K562 (cell line): ENCODE measurements at regions not wholly inside any gene's neighbourhood (a gene's known extent, or its start where the extent isn't known, plus 50 kb on each side); places are given as distances from the start of the nearest gene placed in this dataset.

Source experiments
- ATAC-seq: fragments of 200-7000 bp; cut with Tn5 transposase; 3 replicates; pipeline ENCODE4 v1.9.1; 2020; ENCODE audit warnings: moderate library complexity
- BruUV-seq: library from RNA; stranded (reverse); fragments of 400-500 nt; replicated peaks from 2 replicates; lab custom pipeline; 2021; lab: Mats Ljungman, UMichigan
- CTCF ChIA-PET: fragments of 300-600 bp; formaldehyde crosslinking; extraction: SDS; loops from one replicate; lab custom pipeline; 2021; ENCODE audit warnings: low intra/inter-chr PET ratio; lab: Yijun Ruan, JAX
- POLR2A ChIA-PET: fragments of 300-600, 350-650 bp; sonication (Branson Sonifier 250); formaldehyde crosslinking; extraction: SDS; loops from one replicate; lab custom pipeline; 2021; ENCODE audit warnings: antibody characterized with exemption, inconsistent platforms; lab: Yijun Ruan, JAX
- DNase-seq, 4 experiments: peaks; one replicate each; pipeline versions ENCODE4 v3.0.0 to v3.0.0-alpha.2; 2011 to 2018; ENCODE audit warnings: low spot score in 3 of 4, mixed read lengths in 3 of 4; ENCODE audit errors: extremely low read depth in 1 of 4
- FAIRE-seq: peaks from 2 replicates; lab custom pipeline; 2011; peaks lifted over from hg19 to GRCh38; lab: Jason Lieb, UNC
- H2AFZ ChIP-seq: 2 replicates; pipeline ENCODE4 v1.6.0; 2011; ENCODE audit warnings: low read depth, low read length, control low read depth, inconsistent platforms
- H3K27ac ChIP-seq: fragments of 200-600 bp; 3 replicates; pipeline ENCODE4 v1.8.0; 2011; ENCODE audit warnings: low read depth, mild to moderate bottlenecking, control low read depth, inconsistent platforms, low read length, moderate library complexity, mixed read lengths; ENCODE audit errors: extremely low read depth
- H3K27me3 ChIP-seq, 2 experiments: fragments of 300-600 bp in 1 of 2; 2 replicates in 1 of 2; 3 replicates in 1 of 2; pipeline versions ENCODE4 v1.6.0 to v1.8.0; 2011; ENCODE audit warnings: inconsistent platforms in 2 of 2, low read length in 2 of 2, mild to moderate bottlenecking in 1 of 2, mixed read lengths in 1 of 2, moderate library complexity in 1 of 2; ENCODE audit not compliant: control insufficient read depth in 2 of 2, insufficient read depth in 2 of 2
- H3K36me3 ChIP-seq: fragments of 300-600 bp; 3 replicates; pipeline ENCODE4 v1.8.0; 2011; ENCODE audit warnings: mild to moderate bottlenecking, low read length, inconsistent platforms; ENCODE audit not compliant: control insufficient read depth, insufficient read depth
- H3K4me1 ChIP-seq, 2 experiments: fragments of 200-600 bp in 1 of 2; replicated peaks in 1 of 2; 2 replicates in 1 of 2; 3 replicates in 1 of 2; pipeline versions ENCODE4 v1.5.1 to v1.8.0; 2011; ENCODE audit warnings: inconsistent platforms in 2 of 2, low read length in 2 of 2, mild to moderate bottlenecking in 1 of 2, mixed read lengths in 1 of 2, moderate library complexity in 1 of 2; ENCODE audit not compliant: control insufficient read depth in 2 of 2, insufficient read depth in 2 of 2
- H3K4me2 ChIP-seq: 2 replicates; pipeline ENCODE4 v1.6.1; 2011; ENCODE audit warnings: low read length, control low read depth, inconsistent platforms, mixed read lengths; ENCODE audit not compliant: insufficient read depth
- H3K4me3 ChIP-seq: fragments of 200-600 bp; sonication (generic), shearing (Covaris generic); 2 replicates; pipeline ENCODE4 v1.5.1; 2016; ENCODE audit warnings: control low read depth, inconsistent platforms
- H3K79me2 ChIP-seq: fragments of 200-600 bp; 3 replicates; pipeline ENCODE4 v1.8.0; 2011; ENCODE audit warnings: low read length, inconsistent platforms; ENCODE audit not compliant: control insufficient read depth, insufficient read depth
- H3K9ac ChIP-seq, 2 experiments: 2 replicates each; pipeline versions ENCODE4 v1.6.0 to v1.6.1; 2011; ENCODE audit warnings: low read depth in 2 of 2, low read length in 2 of 2, control low read depth in 1 of 2, inconsistent platforms in 1 of 2, mild to moderate bottlenecking in 1 of 2, mixed read lengths in 1 of 2; ENCODE audit not compliant: insufficient read depth in 1 of 2
- H3K9me1 ChIP-seq: one replicate; pipeline ENCODE4 v1.6.0; 2011; ENCODE audit warnings: inconsistent platforms, mild to moderate bottlenecking, low read length, moderate library complexity; ENCODE audit not compliant: control insufficient read depth, insufficient read depth
- H3K9me3 ChIP-seq: replicated peaks from 2 replicates; pipeline ENCODE4 v1.5.1; 2011; ENCODE audit warnings: low read depth, low read length, inconsistent platforms; ENCODE audit not compliant: control insufficient read depth, insufficient read depth
- H4K20me1 ChIP-seq: replicated peaks from 2 replicates; pipeline ENCODE4 v1.6.1; 2011; ENCODE audit warnings: low read length, inconsistent platforms, mixed read lengths; ENCODE audit not compliant: control insufficient read depth, insufficient read depth
- CREB1 ChIP-seq, 2 experiments: sonication (generic) in 1 of 2; formaldehyde crosslinking in 1 of 2; IDR thresholded peaks; 2 replicates each; pipeline versions ENCODE4 v1.6.1 to v1.8.0; 2012 to 2022; ENCODE audit warnings: inconsistent platforms in 1 of 2, mild to moderate bottlenecking in 1 of 2, missing genetic modification reagents in 1 of 2, moderate library complexity in 1 of 2
- E2F5 ChIP-seq: sonication (generic); formaldehyde crosslinking; IDR thresholded peaks from 2 replicates; pipeline ENCODE4 v1.8.0; 2022; ENCODE audit warnings: mild to moderate bottlenecking, missing genetic modification reagents
- EZH2 ChIP-seq: IDR thresholded peaks from 2 replicates; pipeline ENCODE4 v1.6.1; 2012; ENCODE audit warnings: low read depth, mild to moderate bottlenecking, inconsistent platforms, low read length, borderline replicate concordance
- JUNB ChIP-seq: fragments of 450-650 bp; formaldehyde crosslinking; conservative IDR thresholded peaks from 2 replicates; pipeline ENCODE4 v1.4.0; 2020; ENCODE audit warnings: mild to moderate bottlenecking
- KHSRP ChIP-seq: fragments of 450-650 bp; IDR thresholded peaks from 2 replicates; pipeline ENCODE4 v1.6.1; 2017
- MTA2 ChIP-seq: fragments of 450-650 bp; IDR thresholded peaks from 2 replicates; pipeline ENCODE4 v1.6.1; 2016; ENCODE audit warnings: low read depth
- PCBP2 ChIP-seq: fragments of 200-400 bp; formaldehyde crosslinking; IDR thresholded peaks from 2 replicates; pipeline ENCODE4 v1.6.1; 2018; ENCODE audit warnings: low read length, low read depth, mild to moderate bottlenecking, moderate library complexity; ENCODE audit not compliant: poor library complexity, severe bottlenecking
- PURB ChIP-seq: sonication (generic); formaldehyde crosslinking; IDR thresholded peaks from 2 replicates; pipeline ENCODE4 v1.9.0; 2021; ENCODE audit warnings: low read depth, mild to moderate bottlenecking, missing genetic modification reagents
- RBFOX2 ChIP-seq: fragments of 200-400 bp; formaldehyde crosslinking; IDR thresholded peaks from 2 replicates; pipeline ENCODE4 v1.6.1; 2017; ENCODE audit warnings: low read depth, mild to moderate bottlenecking, low read length, moderate library complexity
- SIX5 ChIP-seq, 2 experiments: IDR thresholded peaks; 2 replicates each; pipeline ENCODE4 v1.6.1; 2011; ENCODE audit warnings: low read length in 2 of 2, borderline replicate concordance in 1 of 2, low read depth in 1 of 2, mild to moderate bottlenecking in 1 of 2, moderate library complexity in 1 of 2; ENCODE audit not compliant: insufficient read depth in 1 of 2
- SNIP1 ChIP-seq: fragments of 450-650 bp; IDR thresholded peaks from 2 replicates; pipeline ENCODE4 v1.7.1; 2017; ENCODE audit warnings: low read depth, mild to moderate bottlenecking
- SNRNP70 ChIP-seq: fragments of 200-400 bp; formaldehyde crosslinking; optimal IDR thresholded peaks from 2 replicates; pipeline ENCODE3; 2017; ENCODE audit warnings: low read depth, low read length
- SRSF3 ChIP-seq: fragments of 200-400 bp; formaldehyde crosslinking; IDR thresholded peaks from 2 replicates; pipeline ENCODE4 v1.6.1; 2016; ENCODE audit warnings: mild to moderate bottlenecking, low read length, moderate library complexity; ENCODE audit not compliant: insufficient read depth
- UBTF ChIP-seq, 2 experiments: IDR thresholded peaks; 2 replicates each; pipeline ENCODE4 v1.6.1; 2012; ENCODE audit warnings: improper control_type of control experiment in 2 of 2, low read depth in 2 of 2, low read length in 2 of 2, borderline replicate concordance in 1 of 2
- XRCC3 ChIP-seq: fragments of 450-650 bp; IDR thresholded peaks from 2 replicates; pipeline ENCODE4 v1.6.1; 2017; ENCODE audit warnings: mild to moderate bottlenecking, moderate library complexity
- ZNF124 ChIP-seq: sonication (generic); formaldehyde crosslinking; IDR thresholded peaks from 2 replicates; pipeline ENCODE4 v1.8.1; 2022; ENCODE audit warnings: missing genetic modification reagents
- ZNF77 ChIP-seq: fragments of 250-450 bp; sonication (Bioruptor Pico); IDR thresholded peaks from 2 replicates; pipeline ENCODE4 v1.5.0; 2020
- WGBS: fragments of 100-300 bp; shearing (Covaris generic); methylation state at CpG from one replicate; pipeline ENCODE4 v1.1.6; 2016; ENCODE audit warnings: low coverage, mixed read lengths; ENCODE audit not compliant: insufficient coverage; ENCODE audit errors: missing lambda C conversion rate; 5-methylcytosine and 5-hydroxymethylcytosine counted together
- in situ Hi-C: fragments of 300-500 bp; cut with MboI; formaldehyde crosslinking; loops from 4 replicates; pipeline ENCODE4 v1.15.0; 2018; ENCODE audit warnings: inconsistent platforms, mixed read lengths
- intact Hi-C: fragments of 100-400 bp; cut with micrococcal nuclease; formaldehyde crosslinking; loops from 2 replicates; pipeline ENCODE4 v1.14.2; 2022

GRCh38 chr19:31140717-31141116 is 208.5 kb downstream of the TSHZ3 start (continued):
- TF ChIP-seq E2F5 (CRISPR knock-in tag) = no peak

GRCh38 chr19:31139871-31140505 is 209.2 kb downstream of the TSHZ3 start:
- no peak overlapping the region for H3K4me2 ChIP-seq
- no peaks in the 10 kb centered on the region for H3K9me1 ChIP-seq
- no peak overlapping the region for H3K4me3 ChIP-seq
- FAIRE-seq = no peak
- no peaks in the 10 kb centered on the region for H3K36me3 ChIP-seq
- no peak for ATAC-seq
- H3K9me3 ChIP-seq = no peaks in the 10 kb centered on the region
- H3K4me1 ChIP-seq = no peaks in the 10 kb centered on the region
- ChIA-PET POLR2A (no interaction called here), CTCF (no interaction called here)
- no peak overlapping the region for H3K9ac ChIP-seq
- H4K20me1 ChIP-seq = no peaks in the 10 kb centered on the region
- H3K27me3 ChIP-seq = no peaks in the 10 kb centered on the region; a peak in 1 of 5 replicates
- BruUV-seq = no TSS peak
- H2AFZ ChIP-seq = no peak overlapping the region
- H3K79me2 ChIP-seq = no peaks in the 10 kb centered on the region
- WGBS = 0% methylated on average over 9 of the region's 9 CpGs
- H3K27ac ChIP-seq = no peak overlapping the region
- in situ Hi-C loops = no loop called here
- intact Hi-C loops = no loop called here
- TF ChIP-seq SNIP1 (no peak), SRSF3 (no peak), RBFOX2 (no peak), PURB (CRISPR knock-in tag) (no peak), JUNB (CRISPR knock-in tag) (no peak), XRCC3 (no peak), CREB1 (IDR thresholded peaks at IDR 0.05) (no peak), CREB1 (CRISPR knock-in tag; IDR thresholded peaks at IDR 0.05) (no peak), EZH2 (no peak), MTA2 (no peak), UBTF (IDR thresholded peaks at IDR 0.05; ENCODE audit: borderline replicate concordance in 1 of 2, low read depth in 2 of 2, low read length in 2 of 2) (no peak), PCBP2 (no peak), SIX5 (IDR thresholded peaks at IDR 0.05; ENCODE audit: borderline replicate concordance in 1 of 2, insufficient read depth in 1 of 2, low read depth in 1 of 2, low read length in 2 of 2) (no peak), ZNF77 (CRISPR knock-in tag) (no peak), KHSRP (no peak), ZNF124 (no peak), SNRNP70 (no peak)
- no peak for DNase-seq
